HepG2 (cell line): ENCODE measurements at regions not wholly inside any gene's neighbourhood (a gene's known extent, or its start where the extent isn't known, plus 50 kb on each side); places are given as distances from the start of the nearest gene placed in this dataset.

Experiments used
- ATAC-seq: fragments of 200-7000 bp; cut with Tn5 transposase; 3 replicates; pipeline ENCODE4 v1.9.1; 2020; ENCODE audit warnings: mild to moderate bottlenecking, moderate library complexity
- BruUV-seq: library from RNA; stranded (reverse); fragments of 400-500 nt; replicated peaks from 2 replicates; lab custom pipeline; 2021; lab: Mats Ljungman, UMichigan
- CTCF ChIA-PET: fragments of 300-600 bp; formaldehyde crosslinking; extraction: SDS; loops from one replicate; lab custom pipeline; 2021; ENCODE audit warnings: low total read pairs, inconsistent platforms, low intra/inter-chr PET ratio; lab: Yijun Ruan, JAX
- POLR2A ChIA-PET: fragments of 350-600 bp; sonication (Branson Sonifier 250); formaldehyde crosslinking; loops from one replicate; lab custom pipeline; 2020; ENCODE audit warnings: antibody characterized with exemption, inconsistent platforms; lab: Yijun Ruan, JAX
- DNase-seq: peaks from one replicate; pipeline ENCODE4 v3.0.0-alpha.2; 2015; ENCODE audit warnings: low spot score
- FAIRE-seq: peaks from 3 replicates; lab custom pipeline; 2011; peaks lifted over from hg19 to GRCh38; lab: Jason Lieb, UNC
- H2AFZ ChIP-seq: one replicate; pipeline ENCODE4 v1.6.1; 2011; ENCODE audit warnings: low read length, inconsistent platforms
- H3K27ac ChIP-seq: fragments of 300-600 bp; 3 replicates; pipeline ENCODE4 v1.8.0; 2011; ENCODE audit warnings: mixed run types, mild to moderate bottlenecking, mixed read lengths, low read length, inconsistent platforms; ENCODE audit not compliant: insufficient read depth; ENCODE audit errors: extremely low read length
- H3K27me3 ChIP-seq, 2 experiments: fragments of 200-600 bp in 1 of 2; 2 replicates in 1 of 2; 3 replicates in 1 of 2; pipeline versions ENCODE4 v1.6.0 to v1.8.0; 2011; ENCODE audit warnings: low read length in 2 of 2, mild to moderate bottlenecking in 2 of 2, moderate library complexity in 2 of 2, inconsistent platforms in 1 of 2; ENCODE audit not compliant: insufficient read depth in 2 of 2, control insufficient read depth in 1 of 2
- H3K36me3 ChIP-seq, 2 experiments: fragments of 200-600 bp in 1 of 2; replicated peaks in 1 of 2; 2 replicates in 1 of 2; 3 replicates in 1 of 2; pipeline versions ENCODE4 v1.5.1 to v1.8.0; 2011; ENCODE audit warnings: low read length in 2 of 2, inconsistent platforms in 1 of 2; ENCODE audit not compliant: insufficient read depth in 2 of 2, control insufficient read depth in 1 of 2
- H3K4me1 ChIP-seq: 2 replicates; pipeline ENCODE4 v1.5.1; 2012; ENCODE audit warnings: low read length, inconsistent platforms; ENCODE audit not compliant: insufficient read depth
- H3K4me2 ChIP-seq: 2 replicates; pipeline ENCODE4 v1.6.0; 2011; ENCODE audit warnings: low read depth, low read length, inconsistent platforms
- H3K4me3 ChIP-seq, 3 experiments: fragments of 200-600 bp in 1 of 3; sonication (generic), shearing (Covaris generic) in 1 of 3; replicated peaks in 1 of 3; 2 replicates each; pipeline ENCODE4 v1.5.1; 2011 to 2016; ENCODE audit warnings: low read length in 3 of 3, inconsistent platforms in 2 of 3, low read depth in 2 of 3, mild to moderate bottlenecking in 2 of 3, control low read depth in 1 of 3, mixed read lengths in 1 of 3; ENCODE audit not compliant: insufficient read depth in 1 of 3
- H3K79me2 ChIP-seq: one replicate; pipeline ENCODE4 v1.6.1; 2011; ENCODE audit warnings: low read length, inconsistent platforms; ENCODE audit not compliant: insufficient read depth
- H3K9ac ChIP-seq: 2 replicates; pipeline ENCODE4 v1.6.0; 2011; ENCODE audit warnings: mild to moderate bottlenecking, low read depth, low read length, inconsistent platforms; ENCODE audit not compliant: insufficient read depth
- H3K9me3 ChIP-seq: 2 replicates; pipeline ENCODE4 v1.5.1; 2012; ENCODE audit warnings: mild to moderate bottlenecking, low read length
- H4K20me1 ChIP-seq: 2 replicates; pipeline ENCODE4 v1.6.0; 2011; ENCODE audit warnings: inconsistent platforms, mild to moderate bottlenecking, low read length, moderate library complexity; ENCODE audit not compliant: insufficient read depth
- ASH2L ChIP-seq: fragments of 300-600, 200-600 bp; sonication (generic); IDR thresholded peaks from 2 replicates; pipeline ENCODE4 v1.7.0; 2017; ENCODE audit warnings: low read depth, mild to moderate bottlenecking, moderate library complexity, mixed read lengths, low read length; ENCODE audit not compliant: insufficient read length
- ETV5 ChIP-seq: IDR thresholded peaks from 2 replicates; pipeline ENCODE4 v1.6.1; 2018; ENCODE audit warnings: missing biosample characterization, missing genetic modification reagents, inconsistent platforms, borderline replicate concordance
- FOXO1 ChIP-seq: sonication (generic); formaldehyde crosslinking; IDR thresholded peaks from 2 replicates; pipeline ENCODE4 v1.4.0; 2020; ENCODE audit warnings: missing genetic modification reagents
- KDM5A ChIP-seq: fragments of 200-600 bp; sonication (generic); IDR thresholded peaks from 2 replicates; pipeline ENCODE4 v1.7.0; 2018; ENCODE audit warnings: antibody characterized with exemption, mild to moderate bottlenecking, low read length, borderline replicate concordance
- MAFK ChIP-seq, 2 experiments: IDR thresholded peaks in 1 of 2; conservative IDR thresholded peaks in 1 of 2; 2 replicates each; pipeline ENCODE4 v1.6.1; 2011; ENCODE audit warnings: improper control_type of control experiment in 2 of 2, low read length in 2 of 2
- NFYB ChIP-seq: sonication (generic); formaldehyde crosslinking; IDR thresholded peaks from 2 replicates; pipeline ENCODE4 v1.4.0; 2020; ENCODE audit warnings: missing genetic modification reagents
- PTBP1 ChIP-seq: fragments of 200-400 bp; formaldehyde crosslinking; IDR thresholded peaks from 2 replicates; pipeline ENCODE4 v1.6.1; 2018; ENCODE audit warnings: low read length, low read depth; ENCODE audit not compliant: poor library complexity, severe bottlenecking
- RAD21 ChIP-seq: fragments of 450-650 bp; formaldehyde crosslinking; IDR thresholded peaks from 2 replicates; pipeline ENCODE4 v1.5.0; 2020; ENCODE audit warnings: mild to moderate bottlenecking
- SP1 ChIP-seq, 2 experiments: fragments of 450-650 bp in 1 of 2; sonication (generic) in 1 of 2; formaldehyde crosslinking in 1 of 2; IDR thresholded peaks; 2 replicates each; pipeline versions ENCODE4 v1.4.0 to v1.6.1; 2016 to 2020; ENCODE audit warnings: missing genetic modification reagents in 1 of 2
- TCF7L2 ChIP-seq: IDR thresholded peaks from 2 replicates; pipeline ENCODE4 v1.6.1; 2011; ENCODE audit warnings: mild to moderate bottlenecking, low read depth, low read length, moderate library complexity
- ZBTB38 ChIP-seq: sonication (generic); formaldehyde crosslinking; IDR thresholded peaks from 2 replicates; pipeline ENCODE4 v1.5.1; 2020; ENCODE audit warnings: mild to moderate bottlenecking, missing genetic modification reagents
- ZMAT3 ChIP-seq: sonication (generic); formaldehyde crosslinking; conservative IDR thresholded peaks from 2 replicates; pipeline ENCODE4 v1.7.0; 2021; ENCODE audit warnings: missing genetic modification reagents
- ZNF260 ChIP-seq: sonication (generic); formaldehyde crosslinking; IDR thresholded peaks from 2 replicates; pipeline ENCODE4 v1.4.0; 2020; ENCODE audit warnings: missing genetic modification reagents, low read depth, mild to moderate bottlenecking, borderline replicate concordance
- ZNF770 ChIP-seq: sonication (generic); formaldehyde crosslinking; IDR thresholded peaks from 2 replicates; pipeline ENCODE4 v1.5.0; 2020; ENCODE audit warnings: mild to moderate bottlenecking, missing genetic modification reagents
- ZNF878 ChIP-seq: sonication (generic); formaldehyde crosslinking; IDR thresholded peaks from 2 replicates; pipeline ENCODE4 v1.8.1; 2023; ENCODE audit warnings: mild to moderate bottlenecking, missing genetic modification reagents, moderate library complexity
- in situ Hi-C: cut with HindIII; loops from 2 replicates; pipeline ENCODE4 v1.10.0; 2017; ENCODE audit warnings: low pct_unique_long_range_greater_than_20kb; ENCODE audit not compliant: extremely low pct_ligation_motif_present
- intact Hi-C: fragments of 100-400 bp; cut with micrococcal nuclease; formaldehyde crosslinking; loops from one replicate; pipeline ENCODE4 v1.10.0; 2022; ENCODE audit not compliant: unreplicated experiment
- TF ChIP-seq, protein P1 (sequence below): IDR thresholded peaks from 2 replicates; pipeline ENCODE4 v1.6.1; 2016
- TF ChIP-seq, protein P2 (sequence below): sonication (generic); formaldehyde crosslinking; conservative IDR thresholded peaks from 2 replicates; pipeline ENCODE4 v1.8.0; 2022; ENCODE audit warnings: missing genetic modification reagents
- TF ChIP-seq, protein P3 (sequence below): sonication (generic); formaldehyde crosslinking; IDR thresholded peaks from 2 replicates; pipeline ENCODE4 v1.4.0; 2020; ENCODE audit warnings: mild to moderate bottlenecking, missing genetic modification reagents

DNA sequence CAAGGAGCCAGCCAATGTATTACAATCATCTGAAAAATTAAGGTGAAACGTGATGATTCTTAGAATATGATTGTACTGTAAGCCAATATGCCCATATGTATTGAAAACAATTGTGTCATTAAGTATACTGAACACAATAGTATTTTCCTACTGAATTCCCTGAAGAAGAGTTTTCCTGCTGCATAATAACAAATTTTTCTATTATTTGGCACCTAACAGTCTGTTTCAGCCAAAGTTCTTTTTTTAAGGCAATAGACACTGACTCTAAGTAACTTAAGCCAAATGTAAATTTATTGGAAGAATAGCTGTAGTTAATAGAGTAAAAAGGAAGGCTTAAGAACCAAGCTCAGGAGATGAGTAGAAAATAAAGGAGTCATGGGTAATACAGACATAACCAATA lies 220.6 kb downstream of the PPP4R3C start (continued):
- TF ChIP-seq MAFK (conservative IDR thresholded peaks at IDR 0.05 in 1 of 2, IDR thresholded peaks at IDR 0.05 in 1 of 2; ENCODE audit: low read length in 2 of 2) (no peak), RAD21 (CRISPR knock-in tag) (no peak), KDM5A (no peak), NFYB (no peak), ASH2L (no peak), ZBTB38 (CRISPR knock-in tag) (no peak), TCF7L2 (no peak), ZMAT3 (CRISPR knock-in tag) (no peak)

DNA sequence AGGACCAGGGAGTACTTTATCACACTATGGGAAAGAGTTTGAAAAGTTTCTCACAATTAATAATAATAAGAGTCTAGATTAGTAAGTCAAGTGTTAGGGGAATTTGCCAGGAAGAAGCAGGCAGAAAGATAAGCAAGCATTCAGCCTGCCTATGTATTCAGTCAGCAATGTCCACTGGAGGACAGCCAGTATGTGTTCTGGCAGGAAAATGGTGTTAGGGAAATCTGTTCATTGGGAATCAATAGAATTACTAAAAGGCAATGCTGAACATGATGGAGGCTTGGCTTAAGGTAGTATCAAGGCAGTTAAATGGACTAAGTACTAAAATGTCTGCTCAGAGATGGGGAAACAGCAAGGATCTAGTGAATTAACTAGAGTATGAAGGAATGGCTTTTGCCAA lies 221.2 kb downstream of the PPP4R3C start:
- no peak for DNase-seq
- Histone ChIP-seq H3K4me3 (no peak overlapping the region), H3K27me3 (no peaks in the 10 kb centered on the region), H3K27ac (no peak overlapping the region), H3K4me2 (no peak overlapping the region), H2AFZ (no peak overlapping the region), H3K4me1 (no peaks in the 10 kb centered on the region), H3K9ac (no peak overlapping the region), H4K20me1 (no peaks in the 10 kb centered on the region), H3K9me3 (no peaks in the 10 kb centered on the region), H3K36me3 (no peaks in the 10 kb centered on the region), H3K79me2 (no peaks in the 10 kb centered on the region)
- in situ Hi-C loops (no loop called here), intact Hi-C loops (no loop called here)
- CTCF ChIA-PET, result no interaction called here
- TF ChIP-seq, protein P1, sequence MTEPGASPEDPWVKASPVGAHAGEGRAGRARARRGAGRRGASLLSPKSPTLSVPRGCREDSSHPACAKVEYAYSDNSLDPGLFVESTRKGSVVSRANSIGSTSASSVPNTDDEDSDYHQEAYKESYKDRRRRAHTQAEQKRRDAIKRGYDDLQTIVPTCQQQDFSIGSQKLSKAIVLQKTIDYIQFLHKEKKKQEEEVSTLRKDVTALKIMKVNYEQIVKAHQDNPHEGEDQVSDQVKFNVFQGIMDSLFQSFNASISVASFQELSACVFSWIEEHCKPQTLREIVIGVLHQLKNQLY (CRISPR knock-in tag), result no peak
- TF ChIP-seq FOXO1 (CRISPR knock-in tag), result no peak
- TF ChIP-seq ZNF260 (CRISPR knock-in tag), result no peak
- TF ChIP-seq PTBP1, result no peak
- TF ChIP-seq, protein P2, sequence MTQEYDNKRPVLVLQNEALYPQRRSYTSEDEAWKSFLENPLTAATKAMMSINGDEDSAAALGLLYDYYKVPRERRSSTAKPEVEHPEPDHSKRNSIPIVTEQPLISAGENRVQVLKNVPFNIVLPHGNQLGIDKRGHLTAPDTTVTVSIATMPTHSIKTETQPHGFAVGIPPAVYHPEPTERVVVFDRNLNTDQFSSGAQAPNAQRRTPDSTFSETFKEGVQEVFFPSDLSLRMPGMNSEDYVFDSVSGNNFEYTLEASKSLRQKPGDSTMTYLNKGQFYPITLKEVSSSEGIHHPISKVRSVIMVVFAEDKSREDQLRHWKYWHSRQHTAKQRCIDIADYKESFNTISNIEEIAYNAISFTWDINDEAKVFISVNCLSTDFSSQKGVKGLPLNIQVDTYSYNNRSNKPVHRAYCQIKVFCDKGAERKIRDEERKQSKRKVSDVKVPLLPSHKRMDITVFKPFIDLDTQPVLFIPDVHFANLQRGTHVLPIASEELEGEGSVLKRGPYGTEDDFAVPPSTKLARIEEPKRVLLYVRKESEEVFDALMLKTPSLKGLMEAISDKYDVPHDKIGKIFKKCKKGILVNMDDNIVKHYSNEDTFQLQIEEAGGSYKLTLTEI (CRISPR knock-in tag), result no peak
- TF ChIP-seq ZNF878 (CRISPR knock-in tag), result no peak
- no peak for TF ChIP-seq ZNF770
- no peak for TF ChIP-seq ETV5 (CRISPR knock-in tag)
- TF ChIP-seq SP1 (IDR thresholded peaks at IDR 0.05), result no peak
- no peak for TF ChIP-seq SP1 (CRISPR knock-in tag; IDR thresholded peaks at IDR 0.05)
- TF ChIP-seq, protein P3, sequence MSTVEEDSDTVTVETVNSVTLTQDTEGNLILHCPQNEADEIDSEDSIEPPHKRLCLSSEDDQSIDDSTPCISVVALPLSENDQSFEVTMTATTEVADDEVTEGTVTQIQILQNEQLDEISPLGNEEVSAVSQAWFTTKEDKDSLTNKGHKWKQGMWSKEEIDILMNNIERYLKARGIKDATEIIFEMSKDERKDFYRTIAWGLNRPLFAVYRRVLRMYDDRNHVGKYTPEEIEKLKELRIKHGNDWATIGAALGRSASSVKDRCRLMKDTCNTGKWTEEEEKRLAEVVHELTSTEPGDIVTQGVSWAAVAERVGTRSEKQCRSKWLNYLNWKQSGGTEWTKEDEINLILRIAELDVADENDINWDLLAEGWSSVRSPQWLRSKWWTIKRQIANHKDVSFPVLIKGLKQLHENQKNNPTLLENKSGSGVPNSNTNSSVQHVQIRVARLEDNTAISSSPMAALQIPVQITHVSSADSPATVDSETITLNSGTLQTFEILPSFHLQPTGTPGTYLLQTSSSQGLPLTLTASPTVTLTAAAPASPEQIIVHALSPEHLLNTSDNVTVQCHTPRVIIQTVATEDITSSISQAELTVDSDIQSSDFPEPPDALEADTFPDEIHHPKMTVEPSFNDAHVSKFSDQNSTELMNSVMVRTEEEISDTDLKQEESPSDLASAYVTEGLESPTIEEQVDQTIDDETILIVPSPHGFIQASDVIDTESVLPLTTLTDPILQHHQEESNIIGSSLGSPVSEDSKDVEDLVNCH (CRISPR knock-in tag), result no peak
- no peak for ATAC-seq
- no TSS peak for BruUV-seq
- no peak for FAIRE-seq
- POLR2A ChIA-PET, result no interaction called here
